HCT116 (cell line): ENCODE measurements at regions not wholly inside any gene's neighbourhood (a gene's known extent, or its start where the extent isn't known, plus 50 kb on each side); places are given as distances from the start of the nearest gene placed in this dataset.

Source experiments
- ATAC-seq: fragments of 200-7000 bp; cut with Tn5 transposase; 2 replicates; pipeline ENCODE4 v1.9.1; 2020; ENCODE audit warnings: mild to moderate bottlenecking, moderate library complexity
- BruUV-seq: library from RNA; stranded (reverse); fragments of 400-500 nt; replicated peaks from 2 replicates; lab custom pipeline; 2021; lab: Mats Ljungman, UMichigan
- CTCF ChIA-PET: fragments of 300-600 bp; sonication (Branson Sonifier 250); formaldehyde crosslinking; loops from one replicate; lab custom pipeline; 2021; ENCODE audit warnings: antibody characterized with exemption; lab: Charles Lee
- POLR2A ChIA-PET: fragments of 300-600, 350-600 bp; sonication (Branson Sonifier 250); formaldehyde crosslinking; loops from one replicate; lab custom pipeline; 2021; ENCODE audit warnings: antibody characterized with exemption; lab: Charles Lee
- RAD21 ChIA-PET, 2 experiments: fragments of 300-600 bp; sonication (Branson Sonifier 250); formaldehyde crosslinking; loops; one replicate each; lab custom pipeline; 2023; ENCODE audit warnings: low total read pairs in 2 of 2; ENCODE audit not compliant: uncharacterized antibody in 2 of 2, unreplicated experiment in 2 of 2, low non-redundant PET in 1 of 2; lab: Charles Lee
- DNase-seq: peaks from one replicate; pipeline ENCODE4 v3.0.0-alpha.2; 2010; ENCODE audit warnings: low read depth, low spot score
- H2AFZ ChIP-seq: fragments of 200-600 bp; shearing (Covaris generic), sonication (generic); 2 replicates; pipeline ENCODE4 v1.6.1; 2017; ENCODE audit warnings: low read depth, mixed run types, mixed read lengths, antibody characterized with exemption, low read length; ENCODE audit not compliant: poor library complexity, severe bottlenecking
- H3K27ac ChIP-seq: 2 replicates; pipeline ENCODE4 v1.5.1; 2012; ENCODE audit warnings: low read depth, low read length
- H3K27me3 ChIP-seq: fragments of 200-600 bp; sonication (generic); 2 replicates; pipeline ENCODE4 v1.6.1; 2016; ENCODE audit warnings: mixed run types, low read length, mixed read lengths; ENCODE audit not compliant: insufficient read depth
- H3K36me3 ChIP-seq, 2 experiments: fragments of 200-500 bp in 1 of 2; fragments of 200-600 bp in 1 of 2; sonication (Bioruptor generic) in 1 of 2; sonication (generic) in 1 of 2; 2 replicates each; pipeline versions ENCODE4 v1.5.1 to v1.6.1; 2014 to 2016; ENCODE audit warnings: low read length in 2 of 2, inconsistent platforms in 1 of 2, mixed read lengths in 1 of 2, mixed run types in 1 of 2; ENCODE audit not compliant: insufficient read depth in 2 of 2, control insufficient read depth in 1 of 2
- H3K4me1 ChIP-seq, 2 experiments: fragments of 200-600 bp in 1 of 2; sonication (generic) in 1 of 2; 2 replicates each; pipeline versions ENCODE4 v1.5.1 to v1.6.1; 2012 to 2017; ENCODE audit warnings: low read length in 2 of 2, inconsistent platforms in 1 of 2, mild to moderate bottlenecking in 1 of 2, mixed read lengths in 1 of 2, mixed run types in 1 of 2, moderate library complexity in 1 of 2; ENCODE audit not compliant: insufficient read depth in 2 of 2, control insufficient read depth in 1 of 2
- H3K4me2 ChIP-seq: fragments of 200-600 bp; sonication (generic); 2 replicates; pipeline ENCODE4 v1.6.1; 2017; ENCODE audit warnings: mixed run types, low read length, mixed read lengths
- H3K4me3 ChIP-seq, 2 experiments: fragments of 200-600 bp in 1 of 2; sonication (generic) in 1 of 2; replicated peaks in 1 of 2; 2 replicates each; pipeline ENCODE4 v1.5.1; 2011 to 2016; ENCODE audit warnings: low read length in 2 of 2, control low read depth in 1 of 2, low read depth in 1 of 2, mild to moderate bottlenecking in 1 of 2, mixed read lengths in 1 of 2, mixed run types in 1 of 2
- H3K79me2 ChIP-seq: fragments of 200-600 bp; sonication (generic); 2 replicates; pipeline ENCODE4 v1.6.1; 2017; ENCODE audit warnings: mild to moderate bottlenecking, mixed run types, low read length, moderate library complexity, mixed read lengths; ENCODE audit not compliant: insufficient read depth
- H3K9ac ChIP-seq: fragments of 200-600 bp; sonication (generic); 2 replicates; pipeline ENCODE4 v1.6.1; 2016; ENCODE audit warnings: low read length, mixed read lengths
- H3K9me2 ChIP-seq: fragments of 200-600 bp; sonication (generic), shearing (Covaris generic); 2 replicates; pipeline ENCODE4 v1.6.1; 2017; ENCODE audit warnings: mixed run types, mild to moderate bottlenecking, moderate library complexity; ENCODE audit not compliant: insufficient read depth
- H3K9me3 ChIP-seq, 2 experiments: fragments of 200-500 bp in 1 of 2; fragments of 200-600 bp in 1 of 2; sonication (Bioruptor generic) in 1 of 2; sonication (generic) in 1 of 2; 2 replicates each; pipeline ENCODE4 v1.6.1; 2014 to 2017; ENCODE audit warnings: low read length in 2 of 2, mixed read lengths in 2 of 2, inconsistent platforms in 1 of 2, low read depth in 1 of 2, mild to moderate bottlenecking in 1 of 2, mixed run types in 1 of 2, moderate library complexity in 1 of 2; ENCODE audit not compliant: control insufficient read depth in 1 of 2, insufficient read depth in 1 of 2
- H4K20me1 ChIP-seq: fragments of 200-600 bp; sonication (generic), shearing (Covaris generic); 2 replicates; pipeline ENCODE4 v1.6.1; 2017; ENCODE audit warnings: mixed run types, mild to moderate bottlenecking, moderate library complexity; ENCODE audit not compliant: insufficient read depth
- CBX3 ChIP-seq: IDR thresholded peaks from 2 replicates; pipeline ENCODE4 v1.6.1; 2012; ENCODE audit warnings: low read depth
- CTCF ChIP-seq, 3 experiments: fragments of 200-600 bp in 1 of 3; sonication (generic) in 1 of 3; IDR thresholded peaks in 2 of 3; conservative IDR thresholded peaks in 1 of 3; 2 replicates each; pipeline ENCODE4 v1.5.1; 2012 to 2017; ENCODE audit warnings: low read depth in 2 of 3, low read length in 2 of 3, antibody characterized with exemption in 1 of 3, borderline replicate concordance in 1 of 3, control low read depth in 1 of 3, mild to moderate bottlenecking in 1 of 3, mixed read lengths in 1 of 3, mixed run types in 1 of 3, moderate library complexity in 1 of 3; ENCODE audit not compliant: insufficient read depth in 1 of 3
- EGR1 ChIP-seq: IDR thresholded peaks from 2 replicates; pipeline ENCODE4 v1.6.1; 2012; ENCODE audit warnings: low read depth
- ELF1 ChIP-seq: IDR thresholded peaks from 2 replicates; pipeline ENCODE4 v1.6.1; 2012; ENCODE audit warnings: low read depth, borderline replicate concordance
- EZH2 ChIP-seq: fragments of 200-600 bp; sonication (generic); IDR thresholded peaks from 2 replicates; pipeline ENCODE4 v1.6.1; 2017; ENCODE audit warnings: antibody characterized with exemption, mixed run types
- FOSL1 ChIP-seq: IDR thresholded peaks from 2 replicates; pipeline ENCODE4 v1.6.1; 2012; ENCODE audit warnings: low read depth
- MAX ChIP-seq: IDR thresholded peaks from 2 replicates; pipeline ENCODE4 v1.6.1; 2012
- POLR2A ChIP-seq: IDR thresholded peaks from 2 replicates; pipeline ENCODE4 v1.7.0; 2011; ENCODE audit warnings: borderline replicate concordance; ENCODE audit not compliant: insufficient read depth, insufficient read length; ENCODE audit errors: extremely low read depth
- POLR2AphosphoS5 ChIP-seq: IDR thresholded peaks from 2 replicates; pipeline ENCODE4 v1.6.1; 2011; ENCODE audit warnings: mild to moderate bottlenecking, low read depth, low read length, moderate library complexity
- SIN3A ChIP-seq: IDR thresholded peaks from 2 replicates; pipeline ENCODE4 v1.6.1; 2012; ENCODE audit warnings: low read depth
- SP1 ChIP-seq: IDR thresholded peaks from 2 replicates; pipeline ENCODE4 v1.6.1; 2012; ENCODE audit warnings: low read depth
- SRF ChIP-seq: IDR thresholded peaks from 2 replicates; pipeline ENCODE4 v1.6.1; 2012; ENCODE audit warnings: low read depth
- TCF7L2 ChIP-seq: IDR thresholded peaks from 2 replicates; pipeline ENCODE4 v1.7.0; 2011; ENCODE audit warnings: borderline replicate concordance, inconsistent platforms; ENCODE audit not compliant: insufficient read depth, insufficient read length; ENCODE audit errors: extremely low read depth
- YY1 ChIP-seq: IDR thresholded peaks from 2 replicates; pipeline ENCODE4 v1.6.1; 2011; ENCODE audit warnings: low read length, low read depth, moderate library complexity, mild to moderate bottlenecking; ENCODE audit not compliant: insufficient replicate concordance; ENCODE audit errors: extremely low read depth
- ZBTB33 ChIP-seq: IDR thresholded peaks from 2 replicates; pipeline ENCODE4 v1.6.1; 2011; ENCODE audit warnings: mild to moderate bottlenecking, low read length, moderate library complexity; ENCODE audit not compliant: insufficient replicate concordance; ENCODE audit errors: extremely low read depth
- ZFX ChIP-seq: fragments of 450-650 bp; IDR thresholded peaks from 2 replicates; pipeline ENCODE4 v1.6.1; 2017
- intact Hi-C: fragments of 100-400 bp; cut with micrococcal nuclease; formaldehyde crosslinking; loops from 2 replicates; pipeline ENCODE4 v1.10.0; 2022
- TF ChIP-seq, protein P1 (sequence below): IDR thresholded peaks from 2 replicates; pipeline ENCODE4 v1.6.1; 2012; ENCODE audit warnings: low read depth

DNA sequence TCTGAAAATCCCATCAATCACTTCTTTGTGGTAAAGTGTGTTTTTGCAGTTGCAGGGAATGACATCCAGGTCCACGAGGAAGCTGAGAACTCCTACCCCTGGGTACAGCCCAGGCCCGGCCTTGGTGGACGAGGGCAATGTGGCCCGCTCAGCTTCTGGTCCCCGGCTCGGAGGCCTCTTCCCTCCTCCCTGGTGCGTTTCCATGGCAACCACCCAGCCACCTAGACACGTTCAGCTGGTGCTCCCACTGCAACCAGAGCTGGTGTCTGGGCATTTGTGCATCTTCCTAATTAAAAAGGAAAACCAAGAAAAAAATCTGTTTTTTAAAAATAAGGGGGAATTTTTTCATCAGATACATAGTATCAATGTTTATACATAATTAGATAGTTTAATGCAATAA, 603.6 kb upstream of the SALL3 start:
- no peak overlapping the region for H3K27ac ChIP-seq
- ChIA-PET RAD21 (no interaction called here), CTCF (no interaction called here), POLR2A (no interaction called here)
- no TSS peak for BruUV-seq
- H4K20me1 ChIP-seq = no peaks in the 10 kb centered on the region
- intact Hi-C loops = no loop called here
- DNase-seq (no peak), ATAC-seq (no peak)
- H3K36me3 ChIP-seq = no peaks in the 10 kb centered on the region
- H3K9ac ChIP-seq = no peak overlapping the region
- no peaks in the 10 kb centered on the region for H3K79me2 ChIP-seq
- H3K9me2 ChIP-seq = no peaks in the 10 kb centered on the region
- H3K4me3 ChIP-seq = no peak overlapping the region
- no peak overlapping the region for H3K4me2 ChIP-seq
- TF ChIP-seq SIN3A = no peak
- no peak for TF ChIP-seq CBX3
- TF ChIP-seq ZFX = no peak
- no peak for TF ChIP-seq EGR1
- TF ChIP-seq SP1 = no peak
- TF ChIP-seq, protein P1, sequence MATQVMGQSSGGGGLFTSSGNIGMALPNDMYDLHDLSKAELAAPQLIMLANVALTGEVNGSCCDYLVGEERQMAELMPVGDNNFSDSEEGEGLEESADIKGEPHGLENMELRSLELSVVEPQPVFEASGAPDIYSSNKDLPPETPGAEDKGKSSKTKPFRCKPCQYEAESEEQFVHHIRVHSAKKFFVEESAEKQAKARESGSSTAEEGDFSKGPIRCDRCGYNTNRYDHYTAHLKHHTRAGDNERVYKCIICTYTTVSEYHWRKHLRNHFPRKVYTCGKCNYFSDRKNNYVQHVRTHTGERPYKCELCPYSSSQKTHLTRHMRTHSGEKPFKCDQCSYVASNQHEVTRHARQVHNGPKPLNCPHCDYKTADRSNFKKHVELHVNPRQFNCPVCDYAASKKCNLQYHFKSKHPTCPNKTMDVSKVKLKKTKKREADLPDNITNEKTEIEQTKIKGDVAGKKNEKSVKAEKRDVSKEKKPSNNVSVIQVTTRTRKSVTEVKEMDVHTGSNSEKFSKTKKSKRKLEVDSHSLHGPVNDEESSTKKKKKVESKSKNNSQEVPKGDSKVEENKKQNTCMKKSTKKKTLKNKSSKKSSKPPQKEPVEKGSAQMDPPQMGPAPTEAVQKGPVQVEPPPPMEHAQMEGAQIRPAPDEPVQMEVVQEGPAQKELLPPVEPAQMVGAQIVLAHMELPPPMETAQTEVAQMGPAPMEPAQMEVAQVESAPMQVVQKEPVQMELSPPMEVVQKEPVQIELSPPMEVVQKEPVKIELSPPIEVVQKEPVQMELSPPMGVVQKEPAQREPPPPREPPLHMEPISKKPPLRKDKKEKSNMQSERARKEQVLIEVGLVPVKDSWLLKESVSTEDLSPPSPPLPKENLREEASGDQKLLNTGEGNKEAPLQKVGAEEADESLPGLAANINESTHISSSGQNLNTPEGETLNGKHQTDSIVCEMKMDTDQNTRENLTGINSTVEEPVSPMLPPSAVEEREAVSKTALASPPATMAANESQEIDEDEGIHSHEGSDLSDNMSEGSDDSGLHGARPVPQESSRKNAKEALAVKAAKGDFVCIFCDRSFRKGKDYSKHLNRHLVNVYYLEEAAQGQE = no peak
- TF ChIP-seq TCF7L2 = no peak
- no peak for TF ChIP-seq ELF1
- TF ChIP-seq FOSL1 = no peak
- TF ChIP-seq ZBTB33 = no peak
- TF ChIP-seq SRF = no peak
- TF ChIP-seq POLR2A = no peak
- no peak for TF ChIP-seq YY1
- no peak for TF ChIP-seq CTCF (IDR thresholded peaks at IDR 0.05 in 2 of 3, conservative IDR thresholded peaks at IDR 0.05 in 1 of 3; ENCODE audit: borderline replicate concordance in 1 of 3, insufficient read depth in 1 of 3, low read depth in 2 of 3, low read length in 2 of 3)
- TF ChIP-seq POLR2AphosphoS5 = no peak
- TF ChIP-seq MAX = no peak
- no peak for TF ChIP-seq EZH2
- H3K27me3 ChIP-seq = no peaks in the 10 kb centered on the region
- no peak overlapping the region for H2AFZ ChIP-seq
- no peaks in the 10 kb centered on the region for H3K4me1 ChIP-seq
- H3K9me3 ChIP-seq = peaks cover 6 to 24% of the 10 kb centered on the region in 2 experiments; a peak in 2 of 4 replicates
